ENCODE measurements at regions not wholly inside any gene's neighbourhood (a gene's known extent, or its start where the extent isn't known, plus 50 kb on each side); places are given as distances from the start of the nearest gene placed in this dataset.

DNA sequence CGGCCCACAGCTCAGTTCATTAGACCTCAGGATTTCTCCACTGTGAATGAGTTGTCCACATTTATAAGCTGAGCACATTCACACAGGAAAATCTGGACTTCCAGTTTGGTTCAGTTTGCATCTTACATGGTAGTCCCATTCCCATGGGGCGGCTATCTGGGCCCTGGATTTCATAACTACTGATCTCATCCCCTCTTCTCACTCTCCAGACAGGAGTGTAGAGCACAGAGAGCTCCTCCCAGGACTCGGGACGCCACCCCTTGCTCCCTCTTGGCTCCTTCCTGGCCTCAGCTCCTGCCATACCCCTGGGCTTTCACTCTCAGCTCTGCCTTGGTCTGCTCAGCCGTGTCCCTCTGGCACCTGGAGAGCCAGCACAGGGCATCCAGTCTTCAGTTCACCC, 117.6 kb upstream of the TCERG1L start:
- TF ChIP-seq, protein P1, sequence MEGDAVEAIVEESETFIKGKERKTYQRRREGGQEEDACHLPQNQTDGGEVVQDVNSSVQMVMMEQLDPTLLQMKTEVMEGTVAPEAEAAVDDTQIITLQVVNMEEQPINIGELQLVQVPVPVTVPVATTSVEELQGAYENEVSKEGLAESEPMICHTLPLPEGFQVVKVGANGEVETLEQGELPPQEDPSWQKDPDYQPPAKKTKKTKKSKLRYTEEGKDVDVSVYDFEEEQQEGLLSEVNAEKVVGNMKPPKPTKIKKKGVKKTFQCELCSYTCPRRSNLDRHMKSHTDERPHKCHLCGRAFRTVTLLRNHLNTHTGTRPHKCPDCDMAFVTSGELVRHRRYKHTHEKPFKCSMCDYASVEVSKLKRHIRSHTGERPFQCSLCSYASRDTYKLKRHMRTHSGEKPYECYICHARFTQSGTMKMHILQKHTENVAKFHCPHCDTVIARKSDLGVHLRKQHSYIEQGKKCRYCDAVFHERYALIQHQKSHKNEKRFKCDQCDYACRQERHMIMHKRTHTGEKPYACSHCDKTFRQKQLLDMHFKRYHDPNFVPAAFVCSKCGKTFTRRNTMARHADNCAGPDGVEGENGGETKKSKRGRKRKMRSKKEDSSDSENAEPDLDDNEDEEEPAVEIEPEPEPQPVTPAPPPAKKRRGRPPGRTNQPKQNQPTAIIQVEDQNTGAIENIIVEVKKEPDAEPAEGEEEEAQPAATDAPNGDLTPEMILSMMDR (IDR thresholded peaks at IDR 0.05), result no peak
- no peak overlapping the region for H3K4me3 ChIP-seq
- H3K27me3 ChIP-seq, result peaks cover 0 to 41% of the 10 kb centered on the region in 2 donors
- DNase-seq, result no peak
- no peak overlapping the region for H3K27ac ChIP-seq
- H3K36me3 ChIP-seq, result no peaks in the 10 kb centered on the region
- intact Hi-C loops (cut with DNase I; ENCODE audit: low total_unique reads), result no loop called here
- no peaks in the 10 kb centered on the region for H3K4me1 ChIP-seq
- H3K9me3 ChIP-seq, result no peaks in the 10 kb centered on the region

DNA sequence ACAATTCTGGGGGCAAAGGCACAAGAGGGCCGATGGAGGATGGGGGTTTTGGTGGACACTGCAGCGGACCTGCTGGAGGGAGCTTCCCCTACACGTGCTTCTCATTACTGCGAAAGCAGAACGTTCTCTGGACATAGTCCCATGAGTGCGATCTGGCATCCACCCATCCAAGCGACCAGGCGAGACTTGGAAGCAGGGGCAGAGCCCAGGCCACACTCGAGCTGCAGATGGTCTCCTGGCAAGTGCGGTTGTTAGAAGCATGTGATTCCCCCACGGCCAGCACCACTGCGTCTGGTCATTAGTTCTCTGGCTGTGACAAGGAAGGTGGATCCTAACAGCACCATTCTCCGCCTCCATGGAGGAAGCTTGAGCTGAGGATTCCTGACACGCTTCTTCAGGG, 118.4 kb upstream of the TCERG1L start:
- TF ChIP-seq, protein P1 (IDR thresholded peaks at IDR 0.05), result no peak
- DNase-seq, result no peak
- Histone ChIP-seq H3K36me3 (no peaks in the 10 kb centered on the region), H3K4me1 (no peaks in the 10 kb centered on the region), H3K27ac (no peak overlapping the region), H3K27me3 (peaks cover 0 to 39% of the 10 kb centered on the region in 2 donors), H3K9me3 (no peaks in the 10 kb centered on the region), H3K4me3 (no peak overlapping the region)
- intact Hi-C loops (cut with DNase I; ENCODE audit: low total_unique reads), result no loop called here

DNA sequence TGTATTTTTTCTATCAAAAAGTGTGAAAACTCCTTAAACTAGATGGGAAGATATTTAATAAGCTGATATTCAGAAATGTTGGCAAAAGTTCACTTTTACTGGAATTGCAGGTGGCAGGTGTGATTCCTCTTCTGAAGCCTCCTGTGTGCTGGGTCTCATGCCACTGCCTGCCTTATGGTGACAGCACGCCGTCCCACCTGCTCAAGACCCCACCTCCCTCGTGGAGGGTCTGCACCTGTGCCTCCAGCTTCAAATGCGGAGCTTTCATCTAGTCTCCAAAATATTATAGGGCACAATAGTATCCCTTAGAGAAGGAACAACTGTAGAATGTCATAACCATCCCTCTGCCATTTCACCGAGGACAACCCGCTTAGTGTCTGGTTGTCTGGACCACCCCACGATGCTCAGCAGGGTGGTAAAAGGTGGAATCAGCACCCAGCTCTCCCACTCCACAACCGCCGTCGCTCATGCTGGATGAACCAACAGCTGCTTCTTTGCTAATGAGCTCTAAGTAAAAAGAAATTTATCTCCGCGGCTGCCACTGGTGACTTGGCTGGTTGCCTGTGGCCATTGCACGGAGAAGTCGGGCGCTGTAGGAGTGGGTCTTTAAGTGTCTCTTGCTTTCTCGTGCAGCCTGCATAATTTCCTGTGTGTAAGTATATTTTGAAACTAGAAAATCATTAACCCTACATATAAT, 119.3 kb upstream of the TCERG1L start:
- Histone ChIP-seq H3K4me1 (peaks cover 0 to 1% (median under 1%) of the 10 kb centered on the region in 4 donors), H3K9me3 (no peaks in the 10 kb centered on the region), H3K4me3 (no peak overlapping the region), H3K27ac (no peak overlapping the region), H3K27me3 (peaks cover 0 to 31% of the 10 kb centered on the region in 2 donors), H3K36me3 (no peaks in the 10 kb centered on the region)
- TF ChIP-seq, protein P1 (IDR thresholded peaks at IDR 0.05), result no peak
- intact Hi-C loops (cut with DNase I; ENCODE audit: low total_unique reads), result no loop called here
- DNase-seq, result no peak

DNA sequence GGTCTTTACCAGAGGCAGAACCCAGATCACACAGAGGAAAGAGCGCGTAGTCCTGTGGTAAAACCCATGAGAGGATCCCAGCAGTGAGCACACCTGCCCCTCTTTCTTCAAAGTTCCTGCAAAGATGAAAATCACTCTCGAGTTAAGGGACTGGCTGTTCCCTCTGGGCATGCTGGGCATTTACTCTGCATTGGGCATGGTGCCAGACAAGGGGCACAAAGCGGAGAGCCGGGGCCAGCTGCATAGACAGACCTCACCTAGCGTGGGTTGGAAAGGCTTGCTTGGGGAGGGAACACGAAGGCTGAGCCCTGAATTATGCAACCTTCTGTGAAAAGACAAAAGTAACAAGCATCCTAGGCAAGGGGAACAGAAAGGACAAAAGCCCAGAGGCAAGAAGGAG, 120.0 kb upstream of the TCERG1L start:
- Histone ChIP-seq H3K9me3 (no peaks in the 10 kb centered on the region), H3K27ac (no peak overlapping the region), H3K36me3 (no peaks in the 10 kb centered on the region), H3K27me3 (peaks cover 0 to 25% of the 10 kb centered on the region in 2 donors), H3K4me3 (no peak overlapping the region), H3K4me1 (peaks cover 0 to 8% (median 4%) of the 10 kb centered on the region in 4 donors)
- intact Hi-C loops (cut with DNase I; ENCODE audit: low total_unique reads), result no loop called here
- no peak for DNase-seq
- TF ChIP-seq, protein P1 (IDR thresholded peaks at IDR 0.05), result no peak

DNA sequence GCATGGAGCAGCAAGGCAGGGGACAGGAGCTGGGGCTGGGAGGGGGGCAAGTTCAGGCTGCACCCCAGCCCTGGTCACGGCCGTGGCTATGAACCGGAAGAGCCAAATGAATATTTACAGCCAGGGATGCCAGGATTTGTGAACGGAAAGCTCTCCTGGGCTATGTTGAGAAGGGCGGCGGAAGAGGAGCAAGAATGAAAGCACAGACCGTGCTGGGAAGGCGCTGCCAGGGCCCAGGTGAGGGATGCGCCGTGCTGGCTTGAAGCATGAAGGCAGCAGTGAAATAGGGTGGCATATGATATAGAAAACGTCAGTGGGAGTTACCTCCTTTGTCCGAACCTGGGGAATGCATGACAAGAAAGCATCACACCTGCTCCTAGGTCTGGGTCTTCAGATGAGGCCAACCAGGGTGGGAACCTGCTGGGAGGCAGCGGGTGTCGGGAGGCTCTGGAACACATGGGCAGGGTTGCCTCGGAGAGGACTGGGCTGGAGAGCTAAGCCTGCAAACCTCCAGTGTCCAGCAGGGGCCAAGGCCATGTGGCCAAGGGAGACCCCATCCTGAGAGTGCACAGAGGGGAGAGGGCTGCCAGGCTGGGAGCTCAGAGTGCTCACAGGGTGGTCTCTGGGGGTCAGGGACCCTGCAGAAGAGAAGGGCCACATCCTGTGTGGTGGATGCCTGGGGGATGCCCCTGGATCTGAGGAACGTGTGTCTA, 120.6 kb upstream of the TCERG1L start:
- Histone ChIP-seq H3K9me3 (no peaks in the 10 kb centered on the region), H3K4me3 (no peak overlapping the region), H3K4me1 (peaks cover 0 to 13% (median 6%) of the 10 kb centered on the region in 4 donors), H3K27me3 (peaks cover 0 to 25% of the 10 kb centered on the region in 2 donors), H3K27ac (no peak overlapping the region), H3K36me3 (no peaks in the 10 kb centered on the region)
- intact Hi-C loops (cut with DNase I; ENCODE audit: low total_unique reads), result no loop called here
- DNase-seq, result no peak
- TF ChIP-seq, protein P1 (IDR thresholded peaks at IDR 0.05), result no peak

Data from tibial artery (tissue), 4 donors.